Prostate gland (tissue), 2 donors: ENCODE measurements at regions not wholly inside any gene's neighbourhood (a gene's known extent, or its start where the extent isn't known, plus 50 kb on each side); places are given as distances from the start of the nearest gene placed in this dataset.

Experiments used
- DNase-seq: peaks from one replicate; pipeline ENCODE4 v3.0.0-alpha.2; 2019; ENCODE audit warnings: low spot score
- H3K27ac ChIP-seq, 2 donors: fragments of 200-600 bp; sonication (generic); 2 replicates each; pipeline ENCODE4 v1.5.1; 2017 to 2019
- H3K27me3 ChIP-seq: fragments of 200-600 bp; sonication (generic); replicated peaks from 2 replicates; pipeline ENCODE4 v1.5.1; 2019; ENCODE audit not compliant: insufficient read depth
- H3K36me3 ChIP-seq, 2 donors: fragments of 200-600 bp; sonication (generic); 1 replicate in 1 of 2; 2 replicates in 1 of 2; pipeline versions ENCODE4 v1.5.1 to v1.8.1; 2017 to 2019
- H3K4me1 ChIP-seq: fragments of 200-600 bp; sonication (generic); replicated peaks from 2 replicates; pipeline ENCODE4 v1.5.1; 2019
- H3K4me3 ChIP-seq, 2 donors: fragments of 200-600 bp; sonication (generic); 2 replicates each; pipeline ENCODE4 v1.5.1; 2017 to 2019
- H3K9me3 ChIP-seq: fragments of 200-600 bp; sonication (generic); 2 replicates; pipeline ENCODE4 v1.5.1; 2017
- CTCF ChIP-seq, 4 experiments: fragments of 200-600 bp in 2 of 4; fragments of 450-650 bp in 2 of 4; sonication (generic) in 2 of 4; IDR thresholded peaks; 1 replicate in 3 of 4; 2 replicates in 1 of 4; pipeline ENCODE4 v1.5.1; 2016 to 2019; ENCODE audit warnings: antibody characterized with exemption in 4 of 4, mild to moderate bottlenecking in 2 of 4, moderate library complexity in 2 of 4
- POLR2A ChIP-seq: fragments of 450-650 bp; IDR thresholded peaks from one replicate; pipeline ENCODE4 v1.6.1; 2016; ENCODE audit warnings: antibody characterized with exemption, mild to moderate bottlenecking
- POLR2AphosphoS5 ChIP-seq: sonication (generic); formaldehyde crosslinking; IDR thresholded peaks from one replicate; pipeline ENCODE4 v1.6.1; 2017; ENCODE audit warnings: antibody characterized with exemption
- WGBS: methylation state at CpG from one replicate; pipeline ENCODE4 v1.1.5; 2018; 5-methylcytosine and 5-hydroxymethylcytosine counted together
- intact Hi-C: fragments of 100-400 bp; cut with DNase I; formaldehyde crosslinking; loops from one replicate; pipeline ENCODE4 v1.14.2; 2022

GRCh38 chr20:60070791-60071190, 112.6 kb downstream of the CDH26 start:
- 73% methylated on average over 4 of the region's 4 CpGs for WGBS
- no peaks in the 10 kb centered on the region for H3K9me3 ChIP-seq
- H3K4me3 ChIP-seq, result no peak overlapping the region
- no peak for DNase-seq
- H3K27me3 ChIP-seq, result no peaks in the 10 kb centered on the region
- H3K4me1 ChIP-seq, result no peaks in the 10 kb centered on the region
- no peak for TF ChIP-seq CTCF (IDR thresholded peaks at IDR 0.05)
- TF ChIP-seq POLR2AphosphoS5, result no peak
- TF ChIP-seq POLR2A, result no peak
- intact Hi-C loops, result no loop called here
- no peaks in the 10 kb centered on the region for H3K36me3 ChIP-seq
- no peak overlapping the region for H3K27ac ChIP-seq

- H3K27ac ChIP-seq, result no peak overlapping the region
- H3K4me3 ChIP-seq, result no peak overlapping the region
- intact Hi-C loops, result no loop called here
- 69% methylated on average over 2 of the region's 2 CpGs for WGBS
- H3K36me3 ChIP-seq, result no peaks in the 10 kb centered on the region
- H3K9me3 ChIP-seq, result no peaks in the 10 kb centered on the region
- no peak for DNase-seq
- H3K4me1 ChIP-seq, result no peaks in the 10 kb centered on the region
- no peak for TF ChIP-seq POLR2AphosphoS5
- no peak for TF ChIP-seq POLR2A
- TF ChIP-seq CTCF (IDR thresholded peaks at IDR 0.05), result no peak
- no peaks in the 10 kb centered on the region for H3K27me3 ChIP-seq
Observed at GRCh38 chr20:60071965-60072364, 113.7 kb downstream of the CDH26 start.

GRCh38 chr20:60073086-60073485, 114.9 kb downstream of the CDH26 start:
- DNase-seq, result no peak
- H3K36me3 ChIP-seq, result no peaks in the 10 kb centered on the region
- intact Hi-C loops, result no loop called here
- no peaks in the 10 kb centered on the region for H3K4me1 ChIP-seq
- H3K27ac ChIP-seq, result no peak overlapping the region
- 92% methylated on average over 6 of the region's 6 CpGs for WGBS
- TF ChIP-seq CTCF (IDR thresholded peaks at IDR 0.05), result no peak
- TF ChIP-seq POLR2A, result no peak
- no peak for TF ChIP-seq POLR2AphosphoS5
- no peaks in the 10 kb centered on the region for H3K27me3 ChIP-seq
- H3K9me3 ChIP-seq, result no peaks in the 10 kb centered on the region
- no peak overlapping the region for H3K4me3 ChIP-seq

- Histone ChIP-seq H3K4me3 (no peak overlapping the region), H3K4me1 (no peaks in the 10 kb centered on the region), H3K36me3 (no peaks in the 10 kb centered on the region), H3K9me3 (no peaks in the 10 kb centered on the region), H3K27ac (no peak overlapping the region), H3K27me3 (no peaks in the 10 kb centered on the region)
- DNase-seq, result no peak
- WGBS, result 83% methylated on average over 5 of the region's 5 CpGs
- intact Hi-C loops, result no loop called here
- no peak for TF ChIP-seq CTCF (IDR thresholded peaks at IDR 0.05)
- no peak for TF ChIP-seq POLR2A
- TF ChIP-seq POLR2AphosphoS5, result no peak
Observed at GRCh38 chr20:60073504-60073903, 115.3 kb downstream of the CDH26 start.

GRCh38 chr20:60074276-60074675, 116.1 kb downstream of the CDH26 start:
- no peaks in the 10 kb centered on the region for H3K4me1 ChIP-seq
- WGBS, result 89% methylated on average over 10 of the region's 10 CpGs
- H3K27me3 ChIP-seq, result no peaks in the 10 kb centered on the region
- no peak overlapping the region for H3K27ac ChIP-seq
- no peak for DNase-seq
- no peaks in the 10 kb centered on the region for H3K36me3 ChIP-seq
- no peak overlapping the region for H3K4me3 ChIP-seq
- H3K9me3 ChIP-seq, result no peaks in the 10 kb centered on the region
- TF ChIP-seq POLR2A (no peak), CTCF (IDR thresholded peaks at IDR 0.05) (no peak), POLR2AphosphoS5 (no peak)
- intact Hi-C loops, result no loop called here
